ENCODE measurements at regions not wholly inside any gene's neighbourhood (a gene's known extent, or its start where the extent isn't known, plus 50 kb on each side); places are given as distances from the start of the nearest gene placed in this dataset.
"Not testable (repeated sequence)": the region's sequence is repeated elsewhere in the genome, so short reads cannot be mapped to it uniquely, and the experiment has no call there.

DNA sequence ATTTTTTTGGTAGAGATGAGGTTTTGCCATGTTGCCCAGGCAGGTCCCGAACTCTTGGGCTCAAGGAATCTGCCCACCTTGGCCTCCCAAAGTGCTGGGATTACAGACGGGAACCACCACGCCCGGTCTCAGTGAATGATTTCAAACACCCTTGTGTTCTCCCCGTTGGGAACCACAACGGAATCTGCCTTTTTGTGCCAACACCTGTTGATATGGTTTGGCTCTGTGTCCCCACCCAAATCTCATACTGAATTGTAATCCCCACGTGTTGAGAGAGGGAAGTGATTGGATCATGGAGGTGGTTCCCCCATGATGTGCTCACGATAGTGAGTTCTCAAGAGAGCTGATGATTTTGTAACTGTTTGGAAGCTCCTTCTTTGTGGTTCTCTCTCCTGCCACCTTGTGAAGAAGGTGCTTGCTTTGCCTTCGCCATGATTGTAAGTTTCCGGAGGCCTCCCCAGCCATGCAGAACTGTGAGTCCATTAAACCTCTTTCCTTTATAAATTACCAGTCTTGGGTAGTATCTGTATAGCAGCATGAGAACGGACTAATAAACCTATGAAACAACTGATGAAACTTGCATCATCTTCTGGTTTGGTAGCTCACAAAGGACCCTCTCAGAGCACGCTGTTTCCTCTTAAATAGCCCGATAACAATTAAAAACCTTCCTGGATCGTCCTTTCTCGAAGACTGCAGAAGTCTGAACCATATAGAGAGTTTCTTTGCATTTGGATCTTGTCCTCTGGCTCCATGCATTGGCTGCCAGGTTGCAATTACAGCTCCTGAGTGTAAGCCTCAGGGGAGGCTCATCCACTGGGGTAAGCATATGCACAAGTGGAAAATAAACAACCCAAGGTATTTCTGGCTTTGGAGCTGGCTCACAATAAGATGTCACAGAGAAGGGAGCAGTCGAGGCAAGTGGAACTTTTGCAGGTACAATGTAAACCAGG is 91.5 kb downstream of the SPRY4 start:
- H3K36me3 ChIP-seq (replicated peaks in 1 of 2; ENCODE audit: control extremely low read depth in 1 of 2, control insufficient read depth in 1 of 2, extremely low read depth in 1 of 2, insufficient read depth in 2 of 2, low read length in 1 of 2) = no peaks in the 10 kb centered on the region
- no peaks in the 10 kb centered on the region for H3K9me3 ChIP-seq (ENCODE audit: control extremely low read depth in 1 of 3, control insufficient read depth in 2 of 3, insufficient read depth in 1 of 3, low read length in 2 of 3)
- 91% methylated on average over 10 of the region's 16 CpGs for WGBS (ENCODE audit: insufficient coverage)
- H3K9me3 Mint-ChIP-seq (ENCODE audit: insufficient read depth) = no peaks in the 10 kb centered on the region
- no peaks in the 10 kb centered on the region for H4K20me1 ChIP-seq (ENCODE audit: control insufficient read depth, insufficient read depth, low read length, poor library complexity, severe bottlenecking)
- intact Hi-C loops (cut with micrococcal nuclease) = no loop called here
- H3K4me3 Mint-ChIP-seq = no peak overlapping the region
- no peak for TF ChIP-seq EZH2 (IDR thresholded peaks at IDR 0.05; ENCODE audit: borderline replicate concordance, insufficient read depth, low read depth, low read length, poor library complexity, severe bottlenecking)
- TF ChIP-seq, protein P1, sequence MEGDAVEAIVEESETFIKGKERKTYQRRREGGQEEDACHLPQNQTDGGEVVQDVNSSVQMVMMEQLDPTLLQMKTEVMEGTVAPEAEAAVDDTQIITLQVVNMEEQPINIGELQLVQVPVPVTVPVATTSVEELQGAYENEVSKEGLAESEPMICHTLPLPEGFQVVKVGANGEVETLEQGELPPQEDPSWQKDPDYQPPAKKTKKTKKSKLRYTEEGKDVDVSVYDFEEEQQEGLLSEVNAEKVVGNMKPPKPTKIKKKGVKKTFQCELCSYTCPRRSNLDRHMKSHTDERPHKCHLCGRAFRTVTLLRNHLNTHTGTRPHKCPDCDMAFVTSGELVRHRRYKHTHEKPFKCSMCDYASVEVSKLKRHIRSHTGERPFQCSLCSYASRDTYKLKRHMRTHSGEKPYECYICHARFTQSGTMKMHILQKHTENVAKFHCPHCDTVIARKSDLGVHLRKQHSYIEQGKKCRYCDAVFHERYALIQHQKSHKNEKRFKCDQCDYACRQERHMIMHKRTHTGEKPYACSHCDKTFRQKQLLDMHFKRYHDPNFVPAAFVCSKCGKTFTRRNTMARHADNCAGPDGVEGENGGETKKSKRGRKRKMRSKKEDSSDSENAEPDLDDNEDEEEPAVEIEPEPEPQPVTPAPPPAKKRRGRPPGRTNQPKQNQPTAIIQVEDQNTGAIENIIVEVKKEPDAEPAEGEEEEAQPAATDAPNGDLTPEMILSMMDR (IDR thresholded peaks at IDR 0.05) = no peak
- ChIA-PET CTCF (interaction anchor here (0.9 kb wide), 1 partner anchor 124 kb away, joined by 3 read pairs; no protein-coding TSS in a partner anchor), POLR2A (no interaction called here)
- no peaks in the 10 kb centered on the region for H3K4me1 ChIP-seq (ENCODE audit: control insufficient read depth in 2 of 2, insufficient read depth in 2 of 2, low read length in 2 of 2)
- no peak overlapping the region for H3K4me3 ChIP-seq (ENCODE audit: control extremely low read depth in 1 of 5, extremely low read depth in 1 of 5, insufficient read depth in 1 of 5, low read depth in 2 of 5, low read length in 4 of 5)
- no peak for ATAC-seq (ENCODE audit: low read depth)
- H3K27ac ChIP-seq (ENCODE audit: low read length in 2 of 2) = no peak overlapping the region
- H3K4me2 ChIP-seq (replicated peaks; ENCODE audit: low read depth, low read length, poor library complexity, severe bottlenecking) = no peak overlapping the region
- no peak overlapping the region for H2AFZ ChIP-seq (ENCODE audit: insufficient read depth, low read depth, low read length, poor library complexity, severe bottlenecking)
- no peak overlapping the region for H3K27ac Mint-ChIP-seq
- peaks cover 41% of the 10 kb centered on the region for H3K27me3 Mint-ChIP-seq
- H3K9ac ChIP-seq (ENCODE audit: low read length) = no peak overlapping the region
- DNase-seq = no peak
- no peaks in the 10 kb centered on the region for H3K79me2 ChIP-seq (ENCODE audit: control insufficient read depth, insufficient read depth, low read length)
- peaks cover 3% of the 10 kb centered on the region for H3K4me1 Mint-ChIP-seq
- H3K27me3 ChIP-seq (replicated peaks in 1 of 4; ENCODE audit: control extremely low read depth in 1 of 4, control insufficient read depth in 3 of 4, insufficient read depth in 4 of 4, low read length in 3 of 4) = peaks cover 0 to 4% (median 3%) of the 10 kb centered on the region in 4 experiments

GRCh38 chr5:142230949-142231348 is 93.9 kb downstream of the SPRY4 start:
- H4K20me1 ChIP-seq (ENCODE audit: control insufficient read depth, insufficient read depth, low read length, poor library complexity, severe bottlenecking); H3K4me3 ChIP-seq (ENCODE audit: control extremely low read depth in 1 of 5, extremely low read depth in 1 of 5, insufficient read depth in 1 of 5, low read depth in 2 of 5, low read length in 4 of 5); DNase-seq; intact Hi-C loops (cut with micrococcal nuclease); H3K27ac ChIP-seq (ENCODE audit: low read length in 2 of 2); H3K4me2 ChIP-seq (replicated peaks; ENCODE audit: low read depth, low read length, poor library complexity, severe bottlenecking); H3K27ac Mint-ChIP-seq; CTCF ChIA-PET; ATAC-seq (ENCODE audit: low read depth); POLR2A ChIA-PET; H3K4me3 Mint-ChIP-seq; H3K9me3 ChIP-seq (ENCODE audit: control extremely low read depth in 1 of 3, control insufficient read depth in 2 of 3, insufficient read depth in 1 of 3, low read length in 2 of 3); H3K9me3 Mint-ChIP-seq (ENCODE audit: insufficient read depth); H2AFZ ChIP-seq (ENCODE audit: insufficient read depth, low read depth, low read length, poor library complexity, severe bottlenecking); H3K27me3 ChIP-seq (replicated peaks in 1 of 4; ENCODE audit: control extremely low read depth in 1 of 4, control insufficient read depth in 3 of 4, insufficient read depth in 4 of 4, low read length in 3 of 4); H3K4me1 ChIP-seq (ENCODE audit: control insufficient read depth in 2 of 2, insufficient read depth in 2 of 2, low read length in 2 of 2); H3K79me2 ChIP-seq (ENCODE audit: control insufficient read depth, insufficient read depth, low read length); H3K9ac ChIP-seq (ENCODE audit: low read length); H3K36me3 ChIP-seq (replicated peaks in 1 of 2; ENCODE audit: control extremely low read depth in 1 of 2, control insufficient read depth in 1 of 2, extremely low read depth in 1 of 2, insufficient read depth in 2 of 2, low read length in 1 of 2); H3K4me1 Mint-ChIP-seq: not testable (repeated sequence)
- peaks cover 40% of the 10 kb centered on the region for H3K27me3 Mint-ChIP-seq
- WGBS (ENCODE audit: insufficient coverage) = 55% methylated on average over 2 of the region's 4 CpGs

All from B cell (primary cell).